IMR-90 (cell line): ENCODE measurements at regions not wholly inside any gene's neighbourhood (a gene's known extent, or its start where the extent isn't known, plus 50 kb on each side); places are given as distances from the start of the nearest gene placed in this dataset.

Experiments
- ATAC-seq: fragments of 200-7000 bp; cut with Tn5 transposase; 2 replicates; pipeline ENCODE4 v1.9.1; 2020; ENCODE audit warnings: low read depth, mild to moderate bottlenecking, moderate library complexity
- BruUV-seq: library from RNA; stranded (reverse); fragments of 400-500 nt; replicated peaks from 2 replicates; lab custom pipeline; 2021; lab: Mats Ljungman, UMichigan
- CTCF ChIA-PET: fragments of 300-600 bp; formaldehyde crosslinking; extraction: SDS; loops from one replicate; lab custom pipeline; 2021; ENCODE audit warnings: antibody characterized with exemption; lab: Yijun Ruan, JAX
- POLR2A ChIA-PET: fragments of 300-600 bp; sonication (Branson Sonifier 250); formaldehyde crosslinking; loops from one replicate; lab custom pipeline; 2022; ENCODE audit warnings: antibody characterized with exemption; ENCODE audit not compliant: unreplicated experiment; lab: Charles Lee
- DNase-seq: peaks from one replicate; pipeline ENCODE4 v3.0.0; 2013
- H2AFZ ChIP-seq: replicated peaks from 2 replicates; pipeline ENCODE3; 2013; ENCODE audit warnings: low read length, mild to moderate bottlenecking; ENCODE audit not compliant: poor library complexity
- H2AK5ac ChIP-seq: 2 replicates; pipeline ENCODE4 v1.6.1; 2013; ENCODE audit warnings: low read depth, low read length, inconsistent platforms
- H2AK9ac ChIP-seq: replicated peaks from 2 replicates; pipeline ENCODE3; 2013; ENCODE audit warnings: mild to moderate bottlenecking, low read depth, low read length, moderate library complexity; ENCODE audit not compliant: poor library complexity
- H2BK120ac ChIP-seq: 2 replicates; pipeline ENCODE4 v1.6.1; 2013; ENCODE audit warnings: low read depth, low read length, inconsistent platforms
- H2BK15ac ChIP-seq: 3 replicates; pipeline ENCODE4 v1.6.1; 2013; ENCODE audit warnings: low read depth, low read length, inconsistent platforms
- H2BK20ac ChIP-seq: 2 replicates; pipeline ENCODE4 v1.6.1; 2013; ENCODE audit warnings: low read depth, mild to moderate bottlenecking, inconsistent platforms, low read length, moderate library complexity
- H2BK5ac ChIP-seq: 2 replicates; pipeline ENCODE4 v1.6.1; 2013; ENCODE audit warnings: mild to moderate bottlenecking, low read depth, low read length, inconsistent platforms; ENCODE audit not compliant: poor library complexity, severe bottlenecking
- H3K14ac ChIP-seq: replicated peaks from 2 replicates; pipeline ENCODE4 v1.6.1; 2013; ENCODE audit warnings: low read depth, low read length, inconsistent platforms
- H3K18ac ChIP-seq: 2 replicates; pipeline ENCODE4 v1.6.1; 2013; ENCODE audit warnings: low read depth, low read length, control low read depth
- H3K23ac ChIP-seq: 2 replicates; pipeline ENCODE4 v1.6.1; 2013; ENCODE audit warnings: low read depth, low read length, inconsistent platforms
- H3K27ac ChIP-seq: 2 replicates; pipeline ENCODE4 v1.5.1; 2013; ENCODE audit warnings: mild to moderate bottlenecking, control low read depth, low read length; ENCODE audit not compliant: insufficient read depth
- H3K27me3 ChIP-seq: 2 replicates; pipeline ENCODE4 v1.6.1; 2013; ENCODE audit warnings: low read length; ENCODE audit not compliant: control insufficient read depth, insufficient read depth
- H3K36me3 ChIP-seq: 2 replicates; pipeline ENCODE4 v1.6.1; 2013; ENCODE audit warnings: low read length, mixed read lengths; ENCODE audit not compliant: control insufficient read depth, insufficient read depth
- H3K4ac ChIP-seq: 2 replicates; pipeline ENCODE4 v1.6.1; 2013; ENCODE audit warnings: low read depth, low read length, inconsistent platforms
- H3K4me1 ChIP-seq: 2 replicates; pipeline ENCODE4 v1.6.1; 2013; ENCODE audit warnings: low read length, mixed read lengths; ENCODE audit not compliant: control insufficient read depth, insufficient read depth
- H3K4me2 ChIP-seq: 2 replicates; pipeline ENCODE4 v1.6.1; 2013; ENCODE audit warnings: low read depth, mild to moderate bottlenecking, control low read depth, low read length, moderate library complexity
- H3K4me3 ChIP-seq: 2 replicates; pipeline ENCODE4 v1.5.1; 2013; ENCODE audit warnings: low read depth, mild to moderate bottlenecking, control low read depth, low read length, moderate library complexity; ENCODE audit not compliant: insufficient read depth
- H3K56ac ChIP-seq: 2 replicates; pipeline ENCODE4 v1.6.1; 2013; ENCODE audit warnings: low read length, inconsistent platforms; ENCODE audit not compliant: insufficient read depth; ENCODE audit errors: extremely low read depth
- H3K79me1 ChIP-seq, 2 experiments: 2 replicates each; pipeline ENCODE4 v1.6.1; 2013; ENCODE audit warnings: low read length in 2 of 2, inconsistent platforms in 1 of 2, low read depth in 1 of 2
- H3K9ac ChIP-seq: 2 replicates; pipeline ENCODE4 v1.6.1; 2013; ENCODE audit warnings: low read depth, low read length, control low read depth
- H3K9me1 ChIP-seq: 2 replicates; pipeline ENCODE4 v1.6.1; 2013; ENCODE audit warnings: low read length, inconsistent platforms; ENCODE audit not compliant: insufficient read depth
- H3K9me3 ChIP-seq: 2 replicates; pipeline ENCODE4 v1.6.1; 2013; ENCODE audit warnings: low read length; ENCODE audit not compliant: control insufficient read depth, insufficient read depth
- H4K20me1 ChIP-seq: 2 replicates; pipeline ENCODE4 v1.6.1; 2013; ENCODE audit warnings: low read length, inconsistent platforms; ENCODE audit not compliant: insufficient read depth
- H4K5ac ChIP-seq: 2 replicates; pipeline ENCODE4 v1.6.1; 2013; ENCODE audit warnings: mild to moderate bottlenecking, low read depth, low read length, control low read depth
- H4K8ac ChIP-seq, 2 experiments: 2 replicates each; pipeline ENCODE4 v1.6.1; 2013; ENCODE audit warnings: low read depth in 2 of 2, low read length in 2 of 2, control low read depth in 1 of 2, inconsistent platforms in 1 of 2
- H4K91ac ChIP-seq: 2 replicates; pipeline ENCODE4 v1.6.1; 2013; ENCODE audit warnings: low read depth, low read length, inconsistent platforms; ENCODE audit not compliant: insufficient read depth
- CTCF ChIP-seq: conservative IDR thresholded peaks from 2 replicates; pipeline ENCODE4 v1.5.1; 2012; ENCODE audit warnings: mild to moderate bottlenecking, low read depth, low read length, improper control_type of control experiment
- WGBS, 2 experiments: methylation state at CpG; one replicate each; pipeline versions ENCODE4 v1.1.5 to v1.1.7; 2013; ENCODE audit warnings: missing lambda C conversion rate in 2 of 2; ENCODE audit not compliant: insufficient read length in 1 of 2; ENCODE audit errors: extremely low coverage in 2 of 2; 5-methylcytosine and 5-hydroxymethylcytosine counted together
- dilution Hi-C: fragments of 300-500 bp; cut with HindIII; formaldehyde crosslinking; loops from one replicate; pipeline ENCODE4 v1.14.3; 2018; ENCODE audit warnings: low sequenced_read_pairs; ENCODE audit not compliant: unreplicated experiment
- in situ Hi-C: fragments of 300-500 bp; cut with MboI; formaldehyde crosslinking; loops from 3 replicates; pipeline ENCODE4 v1.14.3; 2019; ENCODE audit warnings: low sequenced_read_pairs, inconsistent platforms, mixed read lengths
- intact Hi-C: fragments of 100-400 bp; cut with micrococcal nuclease; formaldehyde crosslinking; loops from 2 replicates; pipeline ENCODE4 v1.10.0; 2022

GRCh38 chr12:105942281-105942680 lies 196.5 kb downstream of the NUAK1 start:
- no peak overlapping the region for H2AK5ac ChIP-seq
- ChIA-PET CTCF (no interaction called here), POLR2A (no interaction called here)
- H3K9ac ChIP-seq, result no peak overlapping the region
- H3K9me1 ChIP-seq, result no peaks in the 10 kb centered on the region
- H4K5ac ChIP-seq, result no peak overlapping the region
- WGBS, 2 experiments, result no CpG with 5 or more reads among the region's 1 CpG
- no peak overlapping the region for H4K8ac ChIP-seq
- H3K36me3 ChIP-seq, result no peaks in the 10 kb centered on the region
- ATAC-seq, result no peak
- H3K23ac ChIP-seq, result no peak overlapping the region
- no peak overlapping the region for H3K4ac ChIP-seq
- no peaks in the 10 kb centered on the region for H3K9me3 ChIP-seq
- H4K20me1 ChIP-seq, result no peaks in the 10 kb centered on the region
- no peak for DNase-seq
- no peak overlapping the region for H2BK5ac ChIP-seq
- no peaks in the 10 kb centered on the region; the same call in 1 of the 2 replicates for H3K4me1 ChIP-seq
- no peak overlapping the region for H2BK20ac ChIP-seq
- H2AK9ac ChIP-seq, result no peak overlapping the region
- H3K27ac ChIP-seq, result no peak overlapping the region
- H3K56ac ChIP-seq, result no peak overlapping the region
- dilution Hi-C loops (no loop called here), in situ Hi-C loops (no loop called here), intact Hi-C loops (no loop called here)
- no peaks in the 10 kb centered on the region for H3K27me3 ChIP-seq
- H2BK15ac ChIP-seq, result no peak overlapping the region
- TF ChIP-seq CTCF, result no peak
- H3K4me3 ChIP-seq, result no peak overlapping the region
- no peak overlapping the region for H3K4me2 ChIP-seq
- no peaks in the 10 kb centered on the region for H3K79me1 ChIP-seq
- no peak overlapping the region for H2AFZ ChIP-seq
- no peak overlapping the region for H3K14ac ChIP-seq
- no peak overlapping the region for H4K91ac ChIP-seq
- no TSS peak for BruUV-seq
- H3K18ac ChIP-seq, result no peak overlapping the region
- no peak overlapping the region for H2BK120ac ChIP-seq
